ENCODE measurements at regions not wholly inside any gene's neighbourhood (a gene's known extent, or its start where the extent isn't known, plus 50 kb on each side); places are given as distances from the start of the nearest gene placed in this dataset.
"Not testable (repeated sequence)": the region's sequence is repeated elsewhere in the genome, so short reads cannot be mapped to it uniquely, and the experiment has no call there.

- DNase-seq = no peak
- no peak for TF ChIP-seq EZH2phosphoT487 (IDR thresholded peaks at IDR 0.05; ENCODE audit: insufficient read depth, low read depth)
- TF ChIP-seq EZH2 (IDR thresholded peaks at IDR 0.05; ENCODE audit: insufficient read depth, poor library complexity, severe bottlenecking) = no peak
- Histone ChIP-seq H3K9me2 (ENCODE audit: insufficient read depth) (no peaks in the 10 kb centered on the region), H3K4me3 (no peak overlapping the region), H3K9me3 (ENCODE audit: low read depth) (no peaks in the 10 kb centered on the region), H3K9ac (no peak overlapping the region), H3K27me3 (replicated peaks; ENCODE audit: insufficient read depth) (no peaks in the 10 kb centered on the region), H3K36me3 (ENCODE audit: low read depth) (no peaks in the 10 kb centered on the region), H3K4me1 (ENCODE audit: insufficient read depth) (no peaks in the 10 kb centered on the region), H2AFZ (no peak overlapping the region), H3K4me2 (ENCODE audit: unreplicated experiment) (no peak overlapping the region), H3K27ac (no peak overlapping the region), H3K79me2 (ENCODE audit: insufficient read depth) (no peaks in the 10 kb centered on the region), H3F3A (ENCODE audit: insufficient read depth) (no peaks in the 10 kb centered on the region), H4K20me1 (ENCODE audit: insufficient read depth) (no peaks in the 10 kb centered on the region)
- WGBS, 2 experiments (ENCODE audit: low coverage in 1 of 2, low lambda C conversion rate in 2 of 2, missing lambda C conversion rate in 2 of 2) = 4 to 14% methylated on average over 3 to 4 of the region's 4 CpGs
- in situ Hi-C loops (cut with MboI) = no loop called here
Observed at GRCh38 chrX:47302396-47302795, 68.0 kb upstream of the ZNF157 start.

- H3K4me2 ChIP-seq (ENCODE audit: unreplicated experiment); H3K9ac ChIP-seq; H3K27ac ChIP-seq; H3K9me3 ChIP-seq (ENCODE audit: low read depth); H2AFZ ChIP-seq; H3K4me1 ChIP-seq (ENCODE audit: insufficient read depth); H4K20me1 ChIP-seq (ENCODE audit: insufficient read depth); H3K79me2 ChIP-seq (ENCODE audit: insufficient read depth); in situ Hi-C loops (cut with MboI); DNase-seq; H3K9me2 ChIP-seq (ENCODE audit: insufficient read depth); H3F3A ChIP-seq (ENCODE audit: insufficient read depth); H3K36me3 ChIP-seq (ENCODE audit: low read depth); H3K4me3 ChIP-seq; H3K27me3 ChIP-seq (replicated peaks; ENCODE audit: insufficient read depth): not testable (repeated sequence)
- WGBS, 2 experiments (ENCODE audit: low coverage in 1 of 2, low lambda C conversion rate in 2 of 2, missing lambda C conversion rate in 2 of 2) = 69 to 70% methylated on average over 5 of the region's 7 CpGs
Observed at GRCh38 chrX:47306471-47307023, 63.8 kb upstream of the ZNF157 start.

GRCh38 chrX:47311932-47312774 is 58.2 kb upstream of the ZNF157 start:
- Histone ChIP-seq H2AFZ (no peak overlapping the region; the same call in 1 of the 2 replicates), H3K4me1 (ENCODE audit: insufficient read depth) (no peaks in the 10 kb centered on the region), H4K20me1 (ENCODE audit: insufficient read depth) (no peaks in the 10 kb centered on the region), H3K79me2 (ENCODE audit: insufficient read depth) (no peaks in the 10 kb centered on the region), H3K36me3 (ENCODE audit: low read depth) (no peaks in the 10 kb centered on the region), H3F3A (ENCODE audit: insufficient read depth) (no peaks in the 10 kb centered on the region), H3K9me2 (ENCODE audit: insufficient read depth) (no peaks in the 10 kb centered on the region), H3K27ac (no peak overlapping the region), H3K4me2 (ENCODE audit: unreplicated experiment) (no peak overlapping the region), H3K27me3 (replicated peaks; ENCODE audit: insufficient read depth) (no peaks in the 10 kb centered on the region), H3K9ac (no peak overlapping the region), H3K9me3 (ENCODE audit: low read depth) (no peaks in the 10 kb centered on the region), H3K4me3 (0 out of 2 replicates have a peak overlapping the region, but pooled peaks have one; percentile 40)
- DNase-seq = peak; percentile 79
- TF ChIP-seq EZH2phosphoT487 (IDR thresholded peaks at IDR 0.05; ENCODE audit: insufficient read depth, low read depth) (no peak), EZH2 (IDR thresholded peaks at IDR 0.05; ENCODE audit: insufficient read depth, poor library complexity, severe bottlenecking) (no peak)
- in situ Hi-C loops (cut with MboI) = no loop called here
- 35 to 41% methylated on average over 12 to 19 of the region's 19 CpGs for WGBS, 2 experiments (ENCODE audit: low coverage in 1 of 2, low lambda C conversion rate in 2 of 2, missing lambda C conversion rate in 2 of 2)

- no peaks in the 10 kb centered on the region for H3K27me3 ChIP-seq (replicated peaks; ENCODE audit: insufficient read depth)
- H3K4me3 ChIP-seq = no peak overlapping the region
- no peaks in the 10 kb centered on the region for H3F3A ChIP-seq (ENCODE audit: insufficient read depth)
- H3K9ac ChIP-seq = no peak overlapping the region
- no peaks in the 10 kb centered on the region for H3K4me1 ChIP-seq (ENCODE audit: insufficient read depth)
- H3K4me2 ChIP-seq (ENCODE audit: unreplicated experiment) = no peak overlapping the region
- TF ChIP-seq EZH2 (IDR thresholded peaks at IDR 0.05; ENCODE audit: insufficient read depth, poor library complexity, severe bottlenecking) (no peak), EZH2phosphoT487 (IDR thresholded peaks at IDR 0.05; ENCODE audit: insufficient read depth, low read depth) (no peak)
- H2AFZ ChIP-seq = no peak overlapping the region
- H3K79me2 ChIP-seq (ENCODE audit: insufficient read depth) = no peaks in the 10 kb centered on the region
- WGBS, 2 experiments (ENCODE audit: low coverage in 1 of 2, low lambda C conversion rate in 2 of 2, missing lambda C conversion rate in 2 of 2) = 7 to 11% methylated on average over 3 to 5 of the region's 5 CpGs
- in situ Hi-C loops (cut with MboI) = no loop called here
- no peaks in the 10 kb centered on the region for H3K9me2 ChIP-seq (ENCODE audit: insufficient read depth)
- no peaks in the 10 kb centered on the region for H4K20me1 ChIP-seq (ENCODE audit: insufficient read depth)
- no peaks in the 10 kb centered on the region for H3K9me3 ChIP-seq (ENCODE audit: low read depth)
- DNase-seq = no peak
- no peaks in the 10 kb centered on the region for H3K36me3 ChIP-seq (ENCODE audit: low read depth)
- no peak overlapping the region for H3K27ac ChIP-seq
Observed at GRCh38 chrX:47313056-47313455, 57.3 kb upstream of the ZNF157 start.

Measured in GM23248 (cell line).